A673 (cell line): ENCODE measurements at regions not wholly inside any gene's neighbourhood (a gene's known extent, or its start where the extent isn't known, plus 50 kb on each side); places are given as distances from the start of the nearest gene placed in this dataset.

Experiments
- BruUV-seq: library from RNA; stranded (reverse); fragments of 400-500 nt; replicated peaks from 2 replicates; lab custom pipeline; 2021; lab: Mats Ljungman, UMichigan
- CTCF ChIA-PET: fragments of 300-600 bp; sonication (Branson Sonifier 250); formaldehyde crosslinking; loops from one replicate; lab custom pipeline; 2022; ENCODE audit warnings: antibody characterized with exemption; lab: Charles Lee
- POLR2A ChIA-PET: fragments of 300-600 bp; sonication (Branson Sonifier 250); formaldehyde crosslinking; loops from one replicate; lab custom pipeline; 2022; ENCODE audit warnings: antibody characterized with exemption; ENCODE audit not compliant: low non-redundant PET; lab: Charles Lee
- DNase-seq: peaks from one replicate; pipeline ENCODE4 v3.0.0-alpha.2; 2015; ENCODE audit warnings: low spot score
- H3K27ac ChIP-seq: fragments of 200-600 bp; sonication (generic); 2 replicates; pipeline ENCODE4 v1.5.1; 2016; ENCODE audit warnings: mixed run types, low read depth, mild to moderate bottlenecking, mixed read lengths, antibody characterized with exemption, low read length; ENCODE audit not compliant: poor library complexity, severe bottlenecking
- H3K27me3 ChIP-seq: fragments of 200-600 bp; sonication (generic); replicated peaks from 2 replicates; pipeline ENCODE4 v1.6.1; 2017; ENCODE audit warnings: mixed run types, low read depth, mild to moderate bottlenecking, mixed read lengths, antibody characterized with exemption, low read length; ENCODE audit not compliant: insufficient read depth, poor library complexity
- H3K36me3 ChIP-seq: fragments of 200-600 bp; sonication (generic); 2 replicates; pipeline ENCODE4 v1.6.1; 2016; ENCODE audit warnings: mixed run types, mild to moderate bottlenecking, mixed read lengths, antibody characterized with exemption, low read length; ENCODE audit not compliant: insufficient read depth, poor library complexity, severe bottlenecking
- H3K4me1 ChIP-seq: fragments of 200-600 bp; sonication (generic); 2 replicates; pipeline ENCODE4 v1.6.1; 2017; ENCODE audit warnings: mixed run types, mild to moderate bottlenecking, mixed read lengths, antibody characterized with exemption, low read length; ENCODE audit not compliant: insufficient read depth, poor library complexity, severe bottlenecking
- H3K4me3 ChIP-seq: fragments of 200-600 bp; sonication (generic); 2 replicates; pipeline ENCODE4 v1.5.1; 2016; ENCODE audit warnings: low read depth, mixed run types, mild to moderate bottlenecking, mixed read lengths, low read length; ENCODE audit not compliant: poor library complexity, severe bottlenecking
- H3K9me3 ChIP-seq: fragments of 200-600 bp; sonication (generic); 2 replicates; pipeline ENCODE4 v1.6.1; 2016; ENCODE audit warnings: mixed run types, low read depth, mild to moderate bottlenecking, mixed read lengths, antibody characterized with exemption, low read length; ENCODE audit not compliant: poor library complexity, severe bottlenecking
- EZH2 ChIP-seq: fragments of 200-600 bp; sonication (generic); IDR thresholded peaks from 2 replicates; pipeline ENCODE4 v1.6.1; 2017; ENCODE audit warnings: borderline replicate concordance, low read depth, mild to moderate bottlenecking, mixed read lengths, antibody characterized with exemption, low read length; ENCODE audit not compliant: poor library complexity, severe bottlenecking
- intact Hi-C: fragments of 100-400 bp; cut with micrococcal nuclease; formaldehyde crosslinking; loops from one replicate; pipeline ENCODE4 v1.10.0; 2022; ENCODE audit not compliant: unreplicated experiment
- TF ChIP-seq, protein P1 (sequence below): fragments of 300-800, 200-600 bp; sonication (generic); conservative IDR thresholded peaks from 2 replicates; pipeline ENCODE4 v1.5.1; 2017; ENCODE audit warnings: low read depth, mild to moderate bottlenecking, antibody characterized with exemption, low read length, moderate library complexity, mixed read lengths

DNA sequence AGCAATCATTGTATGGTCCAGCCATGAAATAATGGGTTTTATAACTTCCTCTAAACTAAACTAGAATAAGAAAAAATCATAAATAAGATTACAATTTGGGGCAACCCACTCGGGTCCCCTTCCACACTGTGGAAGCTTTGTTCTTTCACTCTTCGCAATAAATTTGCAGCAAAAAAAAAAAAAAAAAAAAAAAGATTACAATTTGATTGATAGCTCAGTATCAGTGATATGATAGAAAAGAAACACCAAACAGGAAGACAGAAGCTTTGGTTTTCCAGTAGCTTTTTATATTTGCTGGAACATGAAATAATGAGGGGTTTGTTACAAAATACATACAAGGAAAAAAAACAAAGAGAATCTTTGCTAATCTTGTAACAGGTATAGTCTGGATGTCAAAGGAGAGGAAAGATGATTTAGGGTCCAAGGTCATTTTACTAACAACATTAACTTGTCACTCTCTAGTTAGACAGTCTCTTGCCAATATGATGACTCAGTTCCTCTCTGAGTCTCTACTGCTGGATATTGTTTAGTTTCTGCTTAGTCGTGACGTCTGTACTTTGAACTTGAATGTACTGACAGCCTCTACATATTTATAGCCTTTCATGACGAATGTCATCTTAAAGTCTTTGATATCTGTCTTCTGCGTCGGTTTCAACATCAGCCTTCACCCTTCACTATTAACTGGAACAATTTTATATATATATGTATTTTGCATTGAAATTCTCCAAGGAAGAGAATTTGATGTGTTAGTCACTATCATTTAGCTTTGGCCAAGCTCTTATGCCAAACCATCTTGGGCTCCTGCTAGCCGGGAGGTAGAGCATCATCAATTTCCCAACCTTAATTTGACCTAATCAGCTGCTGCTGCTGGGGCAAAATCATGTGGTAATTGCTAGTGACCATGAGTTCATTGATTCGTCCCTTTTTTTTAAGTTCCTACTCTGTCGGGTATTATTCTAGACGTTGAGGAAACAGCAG, 213.1 kb upstream of the STXBP5 start:
- Histone ChIP-seq H3K4me3 (no peak overlapping the region), H3K9me3 (no peaks in the 10 kb centered on the region), H3K36me3 (no peaks in the 10 kb centered on the region), H3K27me3 (no peaks in the 10 kb centered on the region), H3K27ac (no peak overlapping the region), H3K4me1 (no peaks in the 10 kb centered on the region)
- intact Hi-C loops, result no loop called here
- POLR2A ChIA-PET, result no interaction called here
- peak; percentile 29 for DNase-seq
- CTCF ChIA-PET, result no interaction called here
- TF ChIP-seq, protein P1, sequence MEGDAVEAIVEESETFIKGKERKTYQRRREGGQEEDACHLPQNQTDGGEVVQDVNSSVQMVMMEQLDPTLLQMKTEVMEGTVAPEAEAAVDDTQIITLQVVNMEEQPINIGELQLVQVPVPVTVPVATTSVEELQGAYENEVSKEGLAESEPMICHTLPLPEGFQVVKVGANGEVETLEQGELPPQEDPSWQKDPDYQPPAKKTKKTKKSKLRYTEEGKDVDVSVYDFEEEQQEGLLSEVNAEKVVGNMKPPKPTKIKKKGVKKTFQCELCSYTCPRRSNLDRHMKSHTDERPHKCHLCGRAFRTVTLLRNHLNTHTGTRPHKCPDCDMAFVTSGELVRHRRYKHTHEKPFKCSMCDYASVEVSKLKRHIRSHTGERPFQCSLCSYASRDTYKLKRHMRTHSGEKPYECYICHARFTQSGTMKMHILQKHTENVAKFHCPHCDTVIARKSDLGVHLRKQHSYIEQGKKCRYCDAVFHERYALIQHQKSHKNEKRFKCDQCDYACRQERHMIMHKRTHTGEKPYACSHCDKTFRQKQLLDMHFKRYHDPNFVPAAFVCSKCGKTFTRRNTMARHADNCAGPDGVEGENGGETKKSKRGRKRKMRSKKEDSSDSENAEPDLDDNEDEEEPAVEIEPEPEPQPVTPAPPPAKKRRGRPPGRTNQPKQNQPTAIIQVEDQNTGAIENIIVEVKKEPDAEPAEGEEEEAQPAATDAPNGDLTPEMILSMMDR, result no peak
- no peak for TF ChIP-seq EZH2
- no TSS peak for BruUV-seq

DNA sequence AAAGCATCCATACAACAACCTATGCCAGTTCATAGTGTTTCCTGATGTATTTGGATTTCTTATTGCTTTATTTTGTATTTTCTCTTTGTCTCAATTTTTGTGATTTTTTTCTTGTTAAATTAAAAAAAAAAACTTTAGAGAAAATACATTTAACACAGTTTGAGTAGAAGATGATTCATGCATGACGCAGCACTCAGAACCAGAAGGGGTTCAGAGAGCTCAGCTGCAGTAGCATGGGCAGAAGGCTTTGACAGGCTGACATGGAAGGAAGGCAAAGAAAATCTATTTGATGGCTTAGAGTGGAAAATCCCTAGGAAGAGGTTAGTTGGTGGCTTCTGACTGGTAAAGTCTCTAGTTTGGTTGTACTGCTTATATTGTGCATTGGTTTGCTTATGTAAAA, 207.2 kb upstream of the STXBP5 start:
- no peaks in the 10 kb centered on the region for H3K36me3 ChIP-seq
- DNase-seq, result no peak
- no peaks in the 10 kb centered on the region for H3K27me3 ChIP-seq
- no peaks in the 10 kb centered on the region for H3K4me1 ChIP-seq
- no peak overlapping the region for H3K4me3 ChIP-seq
- POLR2A ChIA-PET, result no interaction called here
- intact Hi-C loops, result no loop called here
- H3K9me3 ChIP-seq, result no peaks in the 10 kb centered on the region
- H3K27ac ChIP-seq, result no peak overlapping the region
- CTCF ChIA-PET, result no interaction called here
- BruUV-seq, result no TSS peak
- TF ChIP-seq EZH2, result no peak
- TF ChIP-seq, protein P1, result no peak

DNA sequence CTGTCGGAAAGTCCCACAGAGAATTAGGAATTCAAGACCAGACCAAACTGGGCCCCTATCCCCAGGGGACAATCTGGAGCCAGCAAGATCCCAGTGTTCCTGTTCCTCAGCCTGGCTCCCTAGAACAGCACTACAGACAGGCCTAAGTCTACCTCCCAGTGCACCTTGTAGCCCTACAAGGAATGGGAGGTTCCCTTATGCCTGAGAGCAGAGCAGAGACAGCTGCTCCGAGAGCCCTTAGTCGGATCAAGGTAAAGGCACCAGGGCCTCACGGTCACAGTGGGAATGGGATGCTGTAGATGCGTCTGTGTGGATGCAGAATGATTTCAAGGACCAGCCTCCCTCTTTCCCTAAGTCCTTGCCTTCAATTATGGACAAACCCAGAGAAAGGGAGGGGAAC, 204.5 kb upstream of the STXBP5 start:
- no TSS peak for BruUV-seq
- Histone ChIP-seq H3K27ac (no peak overlapping the region), H3K9me3 (no peaks in the 10 kb centered on the region), H3K4me1 (no peaks in the 10 kb centered on the region), H3K27me3 (no peaks in the 10 kb centered on the region), H3K4me3 (no peak overlapping the region), H3K36me3 (no peaks in the 10 kb centered on the region)
- DNase-seq, result no peak
- TF ChIP-seq, protein P1, result no peak
- TF ChIP-seq EZH2, result no peak
- ChIA-PET CTCF (no interaction called here), POLR2A (no interaction called here)
- intact Hi-C loops, result no loop called here
